GM12891 (cell line): ENCODE measurements at regions not wholly inside any gene's neighbourhood (a gene's known extent, or its start where the extent isn't known, plus 50 kb on each side); places are given as distances from the start of the nearest gene placed in this dataset.

Experiments
- DNase-seq: peaks from one replicate; pipeline ENCODE4 v3.0.0; 2011; ENCODE audit warnings: low spot score; ENCODE audit not compliant: insufficient read length
- FAIRE-seq: peaks from 2 replicates; lab custom pipeline; 2011; peaks lifted over from hg19 to GRCh38; lab: Jason Lieb, UNC
- PAX5 ChIP-seq: IDR thresholded peaks from 2 replicates; pipeline ENCODE4 v1.6.1; 2011; ENCODE audit warnings: low read length, moderate library complexity, mild to moderate bottlenecking; ENCODE audit not compliant: insufficient read depth, severe bottlenecking
- POLR2A ChIP-seq: IDR thresholded peaks from 2 replicates; pipeline ENCODE4 v1.6.1; 2011; ENCODE audit warnings: low read depth, low read length, control low read depth
- POLR2AphosphoS5 ChIP-seq: IDR thresholded peaks from 2 replicates; pipeline ENCODE4 v1.6.1; 2011; ENCODE audit warnings: low read depth, low read length, control low read depth
- POU2F2 ChIP-seq: IDR thresholded peaks from 2 replicates; pipeline ENCODE4 v1.6.1; 2011; ENCODE audit warnings: low read depth, mild to moderate bottlenecking, control low read depth, low read length, moderate library complexity
- SPI1 ChIP-seq: IDR thresholded peaks from 2 replicates; pipeline ENCODE4 v1.6.1; 2011; ENCODE audit warnings: low read depth, low read length, control low read depth
- TAF1 ChIP-seq: IDR thresholded peaks from 2 replicates; pipeline ENCODE4 v1.6.1; 2011; ENCODE audit warnings: low read depth, low read length, control low read depth

DNA sequence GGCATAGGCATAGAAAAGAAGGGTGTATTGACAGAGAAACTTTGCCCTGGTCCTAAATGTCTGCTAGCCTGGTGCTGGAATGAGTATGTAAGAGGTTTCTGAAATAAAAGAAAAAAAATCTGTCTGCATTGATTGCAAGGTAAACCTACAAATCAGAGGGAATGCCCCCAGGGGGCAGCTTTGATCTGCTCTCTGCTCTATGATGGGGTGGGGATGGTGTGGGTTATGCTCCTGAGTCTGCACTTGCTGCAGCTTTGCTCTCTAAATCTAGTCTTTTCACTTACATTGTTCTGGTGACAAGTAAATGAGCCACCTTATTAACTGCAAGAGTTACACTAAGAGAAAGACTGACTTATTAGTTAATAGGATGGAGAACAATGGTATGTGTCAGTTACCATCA lies 468.4 kb upstream of the STXBP6 start:
- FAIRE-seq (no peak), DNase-seq (no peak)
- TF ChIP-seq TAF1: no peak
- TF ChIP-seq POLR2AphosphoS5: no peak
- TF ChIP-seq POU2F2: no peak
- no peak for TF ChIP-seq SPI1
- no peak for TF ChIP-seq PAX5
- TF ChIP-seq POLR2A: no peak

DNA sequence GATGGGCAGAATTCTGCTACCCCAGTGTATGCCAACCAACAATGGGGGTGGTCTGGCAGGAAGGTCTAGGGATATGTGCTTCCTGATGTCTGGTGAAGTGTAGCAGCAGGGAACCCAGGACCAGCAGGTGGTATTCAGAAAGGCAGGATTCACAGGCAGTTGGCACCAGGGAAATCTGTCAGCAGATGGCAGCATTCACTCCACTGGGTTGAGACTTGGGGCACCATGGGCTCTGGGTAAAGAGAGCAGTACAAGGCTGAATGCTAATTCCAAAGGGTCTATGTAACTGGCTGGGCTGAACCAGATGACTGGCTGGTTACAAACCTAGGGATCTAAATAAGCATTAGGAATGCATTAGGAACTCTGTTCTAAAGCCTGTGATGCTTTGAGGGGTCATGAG lies 466.9 kb upstream of the STXBP6 start:
- no peak for TF ChIP-seq TAF1
- TF ChIP-seq POLR2A: no peak
- no peak for TF ChIP-seq POU2F2
- TF ChIP-seq SPI1: no peak
- TF ChIP-seq PAX5: no peak
- no peak for TF ChIP-seq POLR2AphosphoS5
- DNase-seq (no peak), FAIRE-seq (no peak)

DNA sequence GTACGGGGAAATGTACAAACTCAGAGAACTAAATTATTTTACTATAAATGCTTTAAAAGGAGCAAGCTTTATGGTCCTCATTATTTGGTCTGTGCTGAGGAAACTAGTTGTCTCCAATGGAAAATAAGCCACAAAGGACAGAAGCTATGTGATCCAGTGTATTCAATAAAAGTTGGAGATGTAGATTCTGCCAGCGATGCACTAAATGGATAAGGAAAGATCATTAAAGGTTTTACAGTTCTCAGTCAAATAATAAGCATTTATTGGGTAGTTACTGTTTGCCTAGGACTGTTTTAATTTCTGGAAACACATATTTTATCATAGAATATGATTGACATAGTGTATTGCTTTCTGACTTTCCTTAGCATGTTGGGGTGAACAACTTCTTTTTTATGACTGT lies 458.9 kb upstream of the STXBP6 start:
- no peak for FAIRE-seq
- no peak for DNase-seq
- TF ChIP-seq POLR2AphosphoS5 (no peak), POU2F2 (no peak), TAF1 (no peak), SPI1 (no peak), PAX5 (no peak), POLR2A (no peak)

DNA sequence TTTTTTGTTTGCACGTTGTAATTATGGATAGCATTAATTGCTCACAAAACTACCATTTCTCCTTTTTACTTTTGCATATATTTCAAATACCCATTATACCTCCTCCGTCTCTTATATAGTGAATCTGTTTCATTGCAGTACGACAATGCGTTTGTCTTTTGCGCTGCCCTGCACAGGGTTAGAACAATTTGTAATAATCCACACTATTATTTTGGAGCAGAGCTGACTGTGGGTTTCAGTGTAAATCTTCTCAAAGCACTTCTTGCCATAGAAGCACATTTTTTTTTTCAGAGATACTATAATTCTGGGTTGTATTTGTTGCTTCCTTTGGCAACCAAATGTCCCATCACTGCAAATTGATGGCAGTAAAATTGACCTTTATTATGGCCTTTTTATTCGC lies 451.8 kb upstream of the STXBP6 start:
- FAIRE-seq: no peak
- TF ChIP-seq PAX5 (no peak), POU2F2 (no peak), POLR2A (no peak), SPI1 (no peak), TAF1 (no peak), POLR2AphosphoS5 (no peak)
- no peak for DNase-seq

DNA sequence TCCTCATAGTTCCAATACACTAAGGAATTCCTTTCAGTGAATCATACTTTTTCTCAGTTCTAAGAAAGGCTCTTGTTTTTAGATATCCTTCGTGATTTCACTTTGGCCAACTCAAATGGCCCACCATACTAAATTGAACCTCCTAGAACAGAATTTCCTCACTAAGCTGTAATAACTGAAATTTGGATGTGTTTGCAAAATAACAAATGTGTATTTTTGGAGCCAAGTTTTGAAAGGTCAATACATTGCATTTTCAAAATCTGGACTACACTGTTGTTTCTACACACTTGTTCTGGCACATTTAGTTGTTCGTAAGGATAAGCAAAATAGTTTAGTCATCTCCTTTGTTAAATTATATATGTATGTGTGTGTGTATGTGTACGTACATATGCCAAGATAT lies 439.0 kb upstream of the STXBP6 start:
- FAIRE-seq: no peak
- no peak for DNase-seq
- no peak for TF ChIP-seq SPI1
- TF ChIP-seq POLR2A: no peak
- TF ChIP-seq PAX5: no peak
- TF ChIP-seq POLR2AphosphoS5: no peak
- TF ChIP-seq TAF1: no peak
- TF ChIP-seq POU2F2: no peak

GRCh38 chr14:25485381-25485780 lies 435.4 kb upstream of the STXBP6 start:
- TF ChIP-seq PAX5 (no peak), POLR2AphosphoS5 (no peak), TAF1 (no peak), SPI1 (no peak), POLR2A (no peak), POU2F2 (no peak)
- FAIRE-seq (no peak), DNase-seq (no peak)

DNA sequence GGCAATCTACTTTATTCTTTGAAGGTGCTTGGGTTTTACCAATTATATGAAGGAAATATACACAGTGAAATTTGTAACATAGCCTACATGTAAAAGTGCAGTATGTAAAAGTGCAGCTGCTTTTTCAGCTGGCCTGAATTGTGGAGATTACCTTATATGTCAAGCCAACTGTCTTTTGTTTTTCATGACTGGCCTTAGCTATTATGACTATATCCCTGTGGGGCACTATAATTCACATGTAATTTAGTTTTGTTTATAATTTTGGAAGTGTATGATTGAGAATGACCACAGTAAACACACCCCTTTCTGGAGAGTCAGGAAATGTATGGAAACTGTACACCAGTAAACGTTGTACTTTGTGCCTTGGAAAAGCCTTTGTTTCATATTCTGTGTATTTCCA lies 435.0 kb upstream of the STXBP6 start:
- DNase-seq: no peak
- TF ChIP-seq POLR2AphosphoS5 (no peak), POU2F2 (no peak), SPI1 (no peak), TAF1 (no peak), POLR2A (no peak), PAX5 (no peak)
- no peak for FAIRE-seq

GRCh38 chr14:25484235-25484634 lies 434.3 kb upstream of the STXBP6 start:
- DNase-seq (no peak), FAIRE-seq (no peak)
- TF ChIP-seq POLR2A (no peak), POU2F2 (no peak), TAF1 (no peak), POLR2AphosphoS5 (no peak), PAX5 (no peak), SPI1 (no peak)

DNA sequence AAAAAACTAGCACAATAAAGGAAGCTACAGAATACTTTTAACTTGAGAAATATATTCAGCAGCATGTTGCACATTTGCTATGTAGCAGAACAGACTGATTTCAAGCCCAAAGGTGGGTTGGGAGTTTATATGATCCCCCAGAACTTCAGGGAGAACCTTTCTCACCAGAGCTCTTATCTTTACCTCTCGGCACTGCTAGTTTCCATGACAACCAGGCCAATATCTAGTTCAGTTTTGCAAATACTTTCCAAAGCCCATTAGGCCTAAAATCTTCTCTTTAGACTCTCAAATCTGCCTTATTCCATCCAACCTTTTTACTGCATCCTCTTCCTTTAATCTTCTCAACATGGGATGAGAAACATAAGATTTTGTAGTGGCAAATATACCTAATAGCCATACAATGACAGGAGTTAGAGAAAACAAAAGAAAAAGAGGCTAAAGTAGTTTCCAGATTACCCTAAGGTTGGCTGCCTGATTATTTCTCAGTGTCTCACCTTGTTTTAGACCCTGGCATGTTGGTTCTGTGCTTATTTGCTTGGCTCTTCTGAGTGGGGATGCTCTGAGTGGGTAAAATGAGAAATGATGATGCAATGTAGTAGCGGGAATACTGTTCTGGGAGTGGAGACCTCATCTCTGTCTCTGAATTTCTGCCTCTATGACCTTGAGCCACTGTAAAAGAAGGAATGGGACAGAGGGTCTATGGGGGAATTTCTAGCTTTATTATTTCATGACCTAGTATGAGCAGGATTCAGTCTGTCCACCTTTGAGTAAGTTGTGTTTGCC lies 427.6 kb upstream of the STXBP6 start:
- no peak for FAIRE-seq
- TF ChIP-seq POU2F2 (no peak), POLR2A (no peak), SPI1 (no peak), TAF1 (no peak), PAX5 (no peak), POLR2AphosphoS5 (no peak)
- no peak for DNase-seq

GRCh38 chr14:25472700-25473099 lies 422.8 kb upstream of the STXBP6 start:
- TF ChIP-seq POLR2AphosphoS5 (no peak), PAX5 (no peak), POLR2A (no peak), SPI1 (no peak), POU2F2 (no peak), TAF1 (no peak)
- DNase-seq (no peak), FAIRE-seq (no peak)
